SK-N-SH (cell line): ENCODE measurements at regions not wholly inside any gene's neighbourhood (a gene's known extent, or its start where the extent isn't known, plus 50 kb on each side); places are given as distances from the start of the nearest gene placed in this dataset.

Experiments used
- CTCF ChIA-PET: fragments of 300-600, 350-600 bp; formaldehyde crosslinking; extraction: SDS; loops from one replicate; lab custom pipeline; 2021; lab: Yijun Ruan, JAX
- POLR2A ChIA-PET: fragments of 350-600 bp; sonication (Branson Sonifier 250); formaldehyde crosslinking; extraction: SDS; loops from one replicate; lab custom pipeline; 2020; ENCODE audit warnings: antibody characterized with exemption, inconsistent platforms; lab: Yijun Ruan, JAX
- DNase-seq: peaks from one replicate; pipeline ENCODE4 v3.0.0; 2012
- H2AFZ ChIP-seq: fragments of 200-600 bp; sonication (generic); 2 replicates; pipeline ENCODE4 v1.8.1; 2016; ENCODE audit warnings: antibody characterized with exemption, mild to moderate bottlenecking, low read depth
- H3F3A ChIP-seq: fragments of 200-600 bp; sonication (generic); replicated peaks from 2 replicates; pipeline ENCODE3; 2016; ENCODE audit warnings: antibody characterized with exemption, mild to moderate bottlenecking; ENCODE audit not compliant: insufficient read depth
- H3K27ac ChIP-seq, 2 experiments: fragments of 200-500 bp in 1 of 2; fragments of 200-600 bp in 1 of 2; sonication (Bioruptor generic) in 1 of 2; sonication (generic), shearing (Covaris generic) in 1 of 2; 2 replicates each; pipeline versions ENCODE4 v1.5.1 to v1.6.1; 2014 to 2016; ENCODE audit warnings: low read depth in 2 of 2, inconsistent platforms in 1 of 2, low read length in 1 of 2, mild to moderate bottlenecking in 1 of 2, mixed read lengths in 1 of 2
- H3K27me3 ChIP-seq: fragments of 200-600 bp; sonication (generic), shearing (Covaris generic); 2 replicates; pipeline ENCODE4 v1.6.1; 2016; ENCODE audit warnings: mixed run types; ENCODE audit not compliant: insufficient read depth
- H3K36me3 ChIP-seq, 2 experiments: fragments of 200-500 bp in 1 of 2; fragments of 200-600 bp in 1 of 2; sonication (Bioruptor generic) in 1 of 2; sonication (generic) in 1 of 2; replicated peaks in 1 of 2; 2 replicates each; pipeline versions ENCODE3 to v1.5.1; 2014 to 2016; ENCODE audit warnings: low read length in 1 of 2, mild to moderate bottlenecking in 1 of 2; ENCODE audit not compliant: insufficient read depth in 2 of 2, control insufficient read depth in 1 of 2
- H3K4me1 ChIP-seq, 2 experiments: fragments of 200-500 bp in 1 of 2; fragments of 200-600 bp in 1 of 2; sonication (Bioruptor generic) in 1 of 2; sonication (generic), shearing (Covaris generic) in 1 of 2; 2 replicates each; pipeline versions ENCODE4 v1.5.1 to v1.6.1; 2014 to 2016; ENCODE audit warnings: low read depth in 1 of 2, low read length in 1 of 2, mixed run types in 1 of 2; ENCODE audit not compliant: insufficient read depth in 2 of 2, control insufficient read depth in 1 of 2
- H3K4me2 ChIP-seq: fragments of 200-600 bp; sonication (generic), shearing (Covaris generic); 2 replicates; pipeline ENCODE4 v1.6.1; 2017; ENCODE audit warnings: mixed run types
- H3K4me3 ChIP-seq, 2 experiments: fragments of 200-500 bp in 1 of 2; fragments of 200-600 bp in 1 of 2; sonication (Bioruptor generic) in 1 of 2; sonication (generic), shearing (Covaris generic) in 1 of 2; 2 replicates each; pipeline versions ENCODE4 v1.5.1 to v1.8.1; 2014 to 2016; ENCODE audit warnings: low read depth in 2 of 2, inconsistent platforms in 1 of 2, low read length in 1 of 2, mild to moderate bottlenecking in 1 of 2, mixed read lengths in 1 of 2, moderate library complexity in 1 of 2
- H3K79me2 ChIP-seq: fragments of 200-600 bp; sonication (generic); 2 replicates; pipeline ENCODE4 v1.8.1; 2017; ENCODE audit warnings: mild to moderate bottlenecking; ENCODE audit not compliant: insufficient read depth
- H3K9ac ChIP-seq: fragments of 200-600 bp; sonication (generic); 2 replicates; pipeline ENCODE4 v1.6.1; 2017; ENCODE audit warnings: mixed run types
- H3K9me2 ChIP-seq: fragments of 200-600 bp; sonication (generic); 2 replicates; pipeline ENCODE4 v1.6.1; 2017; ENCODE audit warnings: mixed run types
- H3K9me3 ChIP-seq: fragments of 200-600 bp; sonication (generic); 2 replicates; pipeline ENCODE4 v1.6.1; 2017; ENCODE audit warnings: mixed run types, mild to moderate bottlenecking, moderate library complexity
- H4K20me1 ChIP-seq: fragments of 200-600 bp; sonication (generic); 2 replicates; pipeline ENCODE4 v1.6.1; 2017; ENCODE audit warnings: mild to moderate bottlenecking, mixed run types; ENCODE audit not compliant: insufficient read depth
- CTCF ChIP-seq: fragments of 200-600 bp; sonication (generic); IDR thresholded peaks from 2 replicates; pipeline ENCODE4 v1.6.1; 2017; ENCODE audit warnings: antibody characterized with exemption, mild to moderate bottlenecking, moderate library complexity
- ELF1 ChIP-seq: IDR thresholded peaks from 2 replicates; pipeline ENCODE4 v1.4.0; 2012
- EP300 ChIP-seq, 2 experiments: IDR thresholded peaks; 2 replicates each; pipeline versions ENCODE4 v1.4.0 to v1.6.1; 2012; ENCODE audit warnings: borderline replicate concordance in 1 of 2, low read depth in 1 of 2, low read length in 1 of 2
- NRF1 ChIP-seq: IDR thresholded peaks from 2 replicates; pipeline ENCODE4 v1.6.1; 2012; ENCODE audit warnings: low read depth, mild to moderate bottlenecking, low read length
- RAD21 ChIP-seq: IDR thresholded peaks from 2 replicates; pipeline ENCODE4 v1.6.1; 2012; ENCODE audit warnings: mild to moderate bottlenecking, low read length
- RFX5 ChIP-seq: IDR thresholded peaks from 2 replicates; pipeline ENCODE4 v1.6.1; 2012; ENCODE audit warnings: mild to moderate bottlenecking, improper control_type of control experiment, low read length
- TCF12 ChIP-seq: IDR thresholded peaks from 2 replicates; pipeline ENCODE4 v1.4.0; 2012
- WGBS: methylation state at CpG from one replicate; pipeline ENCODE4 v1.1.6; 2017; ENCODE audit warnings: low lambda C conversion rate; 5-methylcytosine and 5-hydroxymethylcytosine counted together
- TF ChIP-seq, protein P1 (sequence below): IDR thresholded peaks from 2 replicates; pipeline ENCODE4 v1.4.0; 2012; ENCODE audit warnings: low read depth, borderline replicate concordance
- TF ChIP-seq, protein P2 (sequence below): fragments of 150-350 bp; IDR thresholded peaks from 2 replicates; pipeline ENCODE4 v1.6.1; 2017; ENCODE audit warnings: antibody characterized with exemption, low read length, low read depth, borderline replicate concordance
- TF ChIP-seq, protein P3 (sequence below): IDR thresholded peaks from 2 replicates; pipeline ENCODE4 v1.6.1; 2012; ENCODE audit warnings: mild to moderate bottlenecking, low read depth, low read length, moderate library complexity

GRCh38 chr10:111338805-111339204 is 262.0 kb downstream of the ADRA2A start:
- no peak overlapping the region for H3K27ac ChIP-seq
- WGBS, result 51% methylated on average over 5 of the region's 5 CpGs
- H3K4me1 ChIP-seq, result no peaks in the 10 kb centered on the region
- no peaks in the 10 kb centered on the region for H4K20me1 ChIP-seq
- H3K9me2 ChIP-seq, result no peaks in the 10 kb centered on the region
- DNase-seq, result no peak
- no peak overlapping the region for H3K9ac ChIP-seq
- H3K4me3 ChIP-seq, result no peak overlapping the region
- H3K4me2 ChIP-seq, result no peak overlapping the region
- TF ChIP-seq, protein P1, sequence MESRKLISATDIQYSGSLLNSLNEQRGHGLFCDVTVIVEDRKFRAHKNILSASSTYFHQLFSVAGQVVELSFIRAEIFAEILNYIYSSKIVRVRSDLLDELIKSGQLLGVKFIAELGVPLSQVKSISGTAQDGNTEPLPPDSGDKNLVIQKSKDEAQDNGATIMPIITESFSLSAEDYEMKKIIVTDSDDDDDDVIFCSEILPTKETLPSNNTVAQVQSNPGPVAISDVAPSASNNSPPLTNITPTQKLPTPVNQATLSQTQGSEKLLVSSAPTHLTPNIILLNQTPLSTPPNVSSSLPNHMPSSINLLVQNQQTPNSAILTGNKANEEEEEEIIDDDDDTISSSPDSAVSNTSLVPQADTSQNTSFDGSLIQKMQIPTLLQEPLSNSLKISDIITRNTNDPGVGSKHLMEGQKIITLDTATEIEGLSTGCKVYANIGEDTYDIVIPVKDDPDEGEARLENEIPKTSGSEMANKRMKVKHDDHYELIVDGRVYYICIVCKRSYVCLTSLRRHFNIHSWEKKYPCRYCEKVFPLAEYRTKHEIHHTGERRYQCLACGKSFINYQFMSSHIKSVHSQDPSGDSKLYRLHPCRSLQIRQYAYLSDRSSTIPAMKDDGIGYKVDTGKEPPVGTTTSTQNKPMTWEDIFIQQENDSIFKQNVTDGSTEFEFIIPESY, result no peak
- TF ChIP-seq TCF12, result no peak
- no peak for TF ChIP-seq RFX5
- no peak for TF ChIP-seq NRF1
- no peak for TF ChIP-seq CTCF
- TF ChIP-seq, all 33 proteins: peak for 0
- Histone ChIP-seq H3K9me3 (no peaks in the 10 kb centered on the region), H3F3A (no peaks in the 10 kb centered on the region), H3K36me3 (no peaks in the 10 kb centered on the region), H2AFZ (no peak overlapping the region), H3K27me3 (no peaks in the 10 kb centered on the region), H3K79me2 (no peaks in the 10 kb centered on the region)
- ChIA-PET POLR2A (no interaction called here), CTCF (interaction anchor here (1.1 to 1.9 kb wide), 3 partner anchors 9 to 262 kb away, joined by 3 to 5 read pairs (median 4); partner anchors contain the start of gene ADRA2A)

GRCh38 chr10:111344804-111345203 is 268.0 kb downstream of the ADRA2A start:
- Histone ChIP-seq H2AFZ (no peak overlapping the region), H3K4me1 (no peaks in the 10 kb centered on the region), H3K36me3 (no peaks in the 10 kb centered on the region), H3F3A (no peaks in the 10 kb centered on the region), H3K9ac (no peak overlapping the region), H3K79me2 (no peaks in the 10 kb centered on the region), H3K9me3 (no peaks in the 10 kb centered on the region), H3K9me2 (no peaks in the 10 kb centered on the region), H3K27ac (no peak overlapping the region), H3K27me3 (no peaks in the 10 kb centered on the region), H3K4me2 (no peak overlapping the region), H4K20me1 (no peaks in the 10 kb centered on the region), H3K4me3 (no peak overlapping the region)
- ChIA-PET POLR2A (no interaction called here), CTCF (interaction anchor here (0.5 to 1.8 kb wide), 9 partner anchors 9 to 269 kb away, joined by 3 to 14 read pairs (median 5); partner anchors contain the start of gene ADRA2A)
- peak; percentile 6 for DNase-seq
- peak; percentile 34 for TF ChIP-seq RAD21
- TF ChIP-seq NRF1, result no peak
- 5% methylated on average over 3 of the region's 3 CpGs for WGBS

GRCh38 chr10:111347386-111348013 is 270.7 kb downstream of the ADRA2A start:
- Histone ChIP-seq H3K4me3 (no peak overlapping the region), H3K4me1 (no peaks in the 10 kb centered on the region), H3K27me3 (no peaks in the 10 kb centered on the region), H3K9me3 (no peaks in the 10 kb centered on the region), H3F3A (no peaks in the 10 kb centered on the region), H3K4me2 (no peak overlapping the region), H4K20me1 (no peaks in the 10 kb centered on the region), H2AFZ (no peak overlapping the region), H3K36me3 (no peaks in the 10 kb centered on the region), H3K27ac (no peak overlapping the region), H3K79me2 (no peaks in the 10 kb centered on the region), H3K9me2 (no peaks in the 10 kb centered on the region), H3K9ac (no peak overlapping the region)
- 24% methylated on average over 6 of the region's 6 CpGs for WGBS
- TF ChIP-seq RFX5 (no peak), ELF1 (no peak), NRF1 (no peak), EP300 (IDR thresholded peaks at IDR 0.05; ENCODE audit: borderline replicate concordance in 1 of 2, low read depth in 1 of 2, low read length in 1 of 2) (no peak)
- TF ChIP-seq, protein P2, sequence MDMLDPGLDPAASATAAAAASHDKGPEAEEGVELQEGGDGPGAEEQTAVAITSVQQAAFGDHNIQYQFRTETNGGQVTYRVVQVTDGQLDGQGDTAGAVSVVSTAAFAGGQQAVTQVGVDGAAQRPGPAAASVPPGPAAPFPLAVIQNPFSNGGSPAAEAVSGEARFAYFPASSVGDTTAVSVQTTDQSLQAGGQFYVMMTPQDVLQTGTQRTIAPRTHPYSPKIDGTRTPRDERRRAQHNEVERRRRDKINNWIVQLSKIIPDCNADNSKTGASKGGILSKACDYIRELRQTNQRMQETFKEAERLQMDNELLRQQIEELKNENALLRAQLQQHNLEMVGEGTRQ, result no peak
- TF ChIP-seq, protein P3, sequence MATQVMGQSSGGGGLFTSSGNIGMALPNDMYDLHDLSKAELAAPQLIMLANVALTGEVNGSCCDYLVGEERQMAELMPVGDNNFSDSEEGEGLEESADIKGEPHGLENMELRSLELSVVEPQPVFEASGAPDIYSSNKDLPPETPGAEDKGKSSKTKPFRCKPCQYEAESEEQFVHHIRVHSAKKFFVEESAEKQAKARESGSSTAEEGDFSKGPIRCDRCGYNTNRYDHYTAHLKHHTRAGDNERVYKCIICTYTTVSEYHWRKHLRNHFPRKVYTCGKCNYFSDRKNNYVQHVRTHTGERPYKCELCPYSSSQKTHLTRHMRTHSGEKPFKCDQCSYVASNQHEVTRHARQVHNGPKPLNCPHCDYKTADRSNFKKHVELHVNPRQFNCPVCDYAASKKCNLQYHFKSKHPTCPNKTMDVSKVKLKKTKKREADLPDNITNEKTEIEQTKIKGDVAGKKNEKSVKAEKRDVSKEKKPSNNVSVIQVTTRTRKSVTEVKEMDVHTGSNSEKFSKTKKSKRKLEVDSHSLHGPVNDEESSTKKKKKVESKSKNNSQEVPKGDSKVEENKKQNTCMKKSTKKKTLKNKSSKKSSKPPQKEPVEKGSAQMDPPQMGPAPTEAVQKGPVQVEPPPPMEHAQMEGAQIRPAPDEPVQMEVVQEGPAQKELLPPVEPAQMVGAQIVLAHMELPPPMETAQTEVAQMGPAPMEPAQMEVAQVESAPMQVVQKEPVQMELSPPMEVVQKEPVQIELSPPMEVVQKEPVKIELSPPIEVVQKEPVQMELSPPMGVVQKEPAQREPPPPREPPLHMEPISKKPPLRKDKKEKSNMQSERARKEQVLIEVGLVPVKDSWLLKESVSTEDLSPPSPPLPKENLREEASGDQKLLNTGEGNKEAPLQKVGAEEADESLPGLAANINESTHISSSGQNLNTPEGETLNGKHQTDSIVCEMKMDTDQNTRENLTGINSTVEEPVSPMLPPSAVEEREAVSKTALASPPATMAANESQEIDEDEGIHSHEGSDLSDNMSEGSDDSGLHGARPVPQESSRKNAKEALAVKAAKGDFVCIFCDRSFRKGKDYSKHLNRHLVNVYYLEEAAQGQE, result no peak
- POLR2A ChIA-PET, result no interaction called here
- CTCF ChIA-PET, result interaction anchor here (1.0 to 3.4 kb wide), 2 partner anchors 8 to 272 kb away, joined by 3 to 13 read pairs; partner anchors contain the start of gene ADRA2A
- DNase-seq, result no peak
